NT2/D1 (cell line): ENCODE measurements at regions not wholly inside any gene's neighbourhood (a gene's known extent, or its start where the extent isn't known, plus 50 kb on each side); places are given as distances from the start of the nearest gene placed in this dataset.

ENCODE experiments used
- DNase-seq: peaks from one replicate; pipeline ENCODE4 v3.0.0-alpha.2; 2011; ENCODE audit warnings: low read depth, low spot score
- H3K27me3 ChIP-seq: 2 replicates; pipeline ENCODE4 v1.6.0; 2011; ENCODE audit warnings: mild to moderate bottlenecking; ENCODE audit not compliant: insufficient read length, insufficient read depth
- H3K36me3 ChIP-seq: 2 replicates; pipeline ENCODE4 v1.6.1; 2011; ENCODE audit warnings: mild to moderate bottlenecking, low read length, mixed read lengths; ENCODE audit not compliant: insufficient read depth, insufficient read length
- H3K4me1 ChIP-seq: 2 replicates; pipeline ENCODE4 v1.5.1; 2011; ENCODE audit not compliant: insufficient read depth, insufficient read length
- H3K4me3 ChIP-seq: 2 replicates; pipeline ENCODE4 v1.5.1; 2011; ENCODE audit warnings: low read depth; ENCODE audit not compliant: insufficient read length
- H3K9ac ChIP-seq: 2 replicates; pipeline ENCODE4 v1.6.0; 2011; ENCODE audit warnings: low read depth; ENCODE audit not compliant: insufficient read length
- H3K9me3 ChIP-seq: 2 replicates; pipeline ENCODE4 v1.5.1; 2011; ENCODE audit warnings: mild to moderate bottlenecking, low read length; ENCODE audit not compliant: insufficient read depth
- SUZ12 ChIP-seq: IDR thresholded peaks from 2 replicates; pipeline ENCODE4 v1.6.1; 2011; ENCODE audit not compliant: insufficient read length, insufficient read depth; ENCODE audit errors: extremely low read depth
- YY1 ChIP-seq: IDR thresholded peaks from 2 replicates; pipeline ENCODE4 v1.6.1; 2011; ENCODE audit not compliant: insufficient read length, insufficient read depth
- ZNF274 ChIP-seq: IDR thresholded peaks from 2 replicates; pipeline ENCODE4 v1.6.1; 2011; ENCODE audit warnings: mild to moderate bottlenecking, low read depth, low read length

DNA sequence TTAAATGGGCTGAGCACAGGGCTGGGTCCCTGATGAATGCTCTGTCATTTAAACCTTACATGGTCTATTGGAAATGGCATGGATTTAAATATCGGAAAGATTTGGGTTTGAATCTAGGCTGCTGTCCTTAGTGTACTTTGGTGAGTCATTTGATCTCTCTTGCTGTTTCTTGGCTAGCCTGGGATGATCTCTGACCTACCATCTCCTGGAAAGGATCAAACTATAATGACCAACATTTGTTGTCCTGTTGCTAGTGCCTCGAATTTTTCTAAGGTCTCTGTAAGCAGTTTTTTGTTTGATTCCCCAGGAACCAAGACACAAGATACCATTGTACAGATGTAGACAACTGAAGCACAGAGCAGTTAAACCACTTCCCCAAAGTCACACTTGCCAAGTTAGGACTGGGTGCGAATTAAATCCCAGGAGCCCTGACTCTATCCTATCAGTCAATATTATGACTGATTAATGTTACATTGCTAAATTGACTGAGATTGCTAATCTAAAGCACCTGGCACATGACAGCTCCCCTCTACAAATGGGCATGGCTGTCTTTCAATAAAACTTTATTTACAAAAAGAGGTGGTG, 244.9 kb upstream of the MCTP2 start:
- no peaks in the 10 kb centered on the region for H3K27me3 ChIP-seq
- no peaks in the 10 kb centered on the region for H3K9me3 ChIP-seq
- no peak for TF ChIP-seq SUZ12
- TF ChIP-seq ZNF274: no peak
- TF ChIP-seq YY1: no peak
- no peak overlapping the region for H3K4me3 ChIP-seq
- DNase-seq: no peak
- H3K4me1 ChIP-seq: peaks cover 5% of the 10 kb centered on the region
- H3K36me3 ChIP-seq: no peaks in the 10 kb centered on the region
- no peak overlapping the region for H3K9ac ChIP-seq

DNA sequence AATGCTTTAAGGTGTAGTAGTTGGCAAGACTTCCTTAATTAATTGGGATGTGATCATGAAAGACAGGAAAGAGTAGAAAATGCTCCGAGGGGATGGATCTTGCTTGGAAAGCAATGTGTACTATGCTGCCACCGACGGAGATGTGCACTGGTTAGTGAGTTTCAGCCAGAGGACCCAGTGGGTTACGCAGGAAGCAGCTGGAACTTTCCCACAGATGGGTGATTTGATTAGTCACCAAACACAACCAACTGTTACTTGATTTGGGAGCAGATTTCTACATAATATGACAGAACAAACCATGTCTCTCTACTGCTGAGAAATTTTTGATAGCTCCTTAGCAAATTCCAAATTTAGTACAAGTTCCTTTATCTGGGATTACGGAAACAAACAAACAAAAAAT, 245.4 kb upstream of the MCTP2 start:
- no peaks in the 10 kb centered on the region for H3K27me3 ChIP-seq
- H3K4me1 ChIP-seq: peaks cover 5% of the 10 kb centered on the region
- no peaks in the 10 kb centered on the region for H3K9me3 ChIP-seq
- no peak for TF ChIP-seq ZNF274
- no peak for TF ChIP-seq YY1
- TF ChIP-seq SUZ12: no peak
- no peaks in the 10 kb centered on the region for H3K36me3 ChIP-seq
- no peak for DNase-seq
- no peak overlapping the region for H3K4me3 ChIP-seq
- H3K9ac ChIP-seq: no peak overlapping the region

DNA sequence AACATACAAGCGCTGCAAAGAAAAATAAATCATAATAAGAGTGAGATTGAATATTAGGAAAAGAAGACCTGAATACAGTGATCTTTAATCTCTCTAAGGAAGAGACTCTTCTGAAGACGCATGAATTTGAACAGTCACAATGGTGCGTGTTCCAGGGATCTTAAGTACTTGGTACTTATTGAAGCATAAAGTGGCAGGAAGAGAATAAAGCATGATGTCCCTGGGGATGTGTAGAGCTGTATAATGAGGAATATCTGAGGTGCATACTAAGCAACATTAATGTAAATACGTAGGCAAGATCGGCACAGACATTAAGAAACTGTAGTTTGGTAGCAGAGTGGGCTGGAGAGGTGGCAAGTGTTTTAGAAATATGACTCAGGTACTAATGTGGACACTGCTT, 246.2 kb upstream of the MCTP2 start:
- Histone ChIP-seq H3K36me3 (no peaks in the 10 kb centered on the region), H3K9me3 (no peaks in the 10 kb centered on the region), H3K4me1 (peaks cover 5% of the 10 kb centered on the region), H3K4me3 (no peak overlapping the region), H3K9ac (no peak overlapping the region), H3K27me3 (no peaks in the 10 kb centered on the region)
- no peak for DNase-seq
- TF ChIP-seq ZNF274: no peak

DNA sequence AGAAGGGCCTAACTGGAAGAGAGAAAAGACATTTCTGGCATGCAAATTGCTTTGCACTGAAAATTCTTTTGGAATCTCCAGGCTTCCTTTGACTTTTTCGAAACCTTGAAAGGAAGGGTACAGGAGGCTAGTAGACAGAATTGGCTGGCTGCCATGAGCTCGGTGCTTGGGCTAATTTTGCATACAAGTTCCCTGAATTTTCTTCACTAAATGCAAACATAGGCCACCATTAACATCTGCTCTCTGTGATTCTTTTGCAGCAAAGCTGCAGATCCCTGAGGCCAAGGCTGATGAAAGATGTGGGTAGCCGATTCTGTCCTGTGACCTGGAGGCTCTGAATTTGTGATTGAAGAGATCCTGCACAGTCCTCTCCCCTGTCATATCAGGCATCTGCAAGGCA, 247.8 kb upstream of the MCTP2 start:
- Histone ChIP-seq H3K9ac (no peak overlapping the region), H3K27me3 (no peaks in the 10 kb centered on the region), H3K4me1 (peaks cover 5% of the 10 kb centered on the region), H3K9me3 (no peaks in the 10 kb centered on the region), H3K4me3 (no peak overlapping the region), H3K36me3 (no peaks in the 10 kb centered on the region)
- DNase-seq: no peak
- TF ChIP-seq YY1: no peak
- no peak for TF ChIP-seq ZNF274
- no peak for TF ChIP-seq SUZ12

DNA sequence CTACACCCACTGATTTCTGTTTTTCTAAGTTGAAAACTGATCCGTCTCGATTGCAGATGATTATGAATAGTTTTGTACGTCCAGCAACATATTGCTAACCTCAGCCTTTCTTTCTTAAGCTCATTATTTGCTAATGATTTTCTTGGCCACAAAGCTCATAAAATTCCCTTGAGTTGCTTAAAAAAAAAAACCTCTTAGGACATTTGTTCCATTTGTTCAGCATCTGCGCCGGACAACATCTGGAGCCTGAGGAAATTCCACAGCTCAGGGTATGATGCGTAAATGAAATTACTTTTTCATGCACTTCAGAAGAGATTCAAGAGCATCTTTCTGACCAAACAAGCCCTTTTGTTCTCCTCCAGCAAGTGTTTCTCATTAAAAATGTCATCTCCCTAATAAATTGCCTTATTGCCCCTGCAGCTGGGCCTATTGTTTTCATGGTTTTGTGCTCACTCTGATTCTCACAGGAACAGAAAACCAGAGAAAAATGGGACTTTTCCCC, 249.1 kb upstream of the MCTP2 start:
- Histone ChIP-seq H3K9ac (no peak overlapping the region), H3K4me1 (peaks cover 5% of the 10 kb centered on the region), H3K27me3 (no peaks in the 10 kb centered on the region), H3K9me3 (no peaks in the 10 kb centered on the region), H3K4me3 (no peak overlapping the region), H3K36me3 (no peaks in the 10 kb centered on the region)
- DNase-seq: no peak
- no peak for TF ChIP-seq ZNF274
- no peak for TF ChIP-seq YY1
- TF ChIP-seq SUZ12: no peak

DNA sequence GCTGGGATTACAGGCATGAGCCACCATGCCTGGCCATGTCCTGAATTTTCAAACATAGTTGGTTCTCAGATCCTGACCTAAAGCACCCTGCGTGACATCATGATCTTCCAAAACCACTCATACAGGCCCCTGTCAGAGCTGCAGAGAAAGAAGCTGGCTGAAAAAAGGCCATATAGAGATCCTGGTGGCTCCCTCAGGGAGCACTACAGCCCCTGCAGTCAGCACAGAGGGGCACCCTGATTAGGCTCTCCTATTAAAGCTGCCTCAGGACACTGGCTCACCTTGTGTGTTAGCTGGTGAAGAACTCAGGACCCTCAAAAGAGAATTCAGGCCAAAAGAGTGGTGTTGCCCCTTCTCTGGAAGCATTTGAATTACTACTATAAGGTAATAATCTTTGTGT, 249.7 kb upstream of the MCTP2 start:
- DNase-seq: no peak
- H3K27me3 ChIP-seq: no peaks in the 10 kb centered on the region
- H3K9me3 ChIP-seq: no peaks in the 10 kb centered on the region
- peaks cover 5% of the 10 kb centered on the region for H3K4me1 ChIP-seq
- H3K36me3 ChIP-seq: no peaks in the 10 kb centered on the region
- TF ChIP-seq SUZ12 (no peak), YY1 (no peak), ZNF274 (no peak)
- H3K4me3 ChIP-seq: no peak overlapping the region
- H3K9ac ChIP-seq: no peak overlapping the region

DNA sequence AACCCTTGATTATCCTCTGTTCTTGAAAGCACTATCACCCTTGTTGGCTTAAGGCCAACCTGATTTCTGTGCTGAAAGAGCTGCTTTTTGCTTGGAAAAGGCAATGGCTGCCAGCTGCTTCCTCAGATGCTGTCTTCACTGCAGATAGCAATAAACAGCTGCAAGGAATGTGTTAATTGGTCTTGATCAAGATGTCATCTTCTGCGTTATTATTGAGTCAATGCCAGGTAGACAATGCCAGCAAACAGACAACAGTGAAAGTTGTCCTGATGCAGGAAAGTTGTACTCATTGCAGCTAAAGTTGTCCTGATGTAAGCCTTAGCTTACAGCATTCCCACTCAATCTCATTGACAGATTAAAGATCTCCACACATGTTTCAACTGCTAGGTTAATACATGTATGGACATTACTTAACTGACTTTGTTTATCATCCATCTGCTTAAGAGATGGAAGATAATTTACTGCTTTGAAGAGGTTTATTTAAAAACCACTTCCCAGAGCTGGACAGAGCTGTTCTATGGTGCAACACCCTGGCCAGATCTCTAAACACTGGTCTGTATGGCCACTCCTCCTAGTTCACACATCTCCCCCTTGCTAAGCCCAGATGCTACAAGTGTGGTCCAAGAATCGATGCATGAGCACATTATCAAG, 251.0 kb upstream of the MCTP2 start:
- Histone ChIP-seq H3K27me3 (no peaks in the 10 kb centered on the region), H3K9me3 (no peaks in the 10 kb centered on the region), H3K4me3 (no peak overlapping the region), H3K9ac (no peak overlapping the region), H3K36me3 (no peaks in the 10 kb centered on the region), H3K4me1 (peaks cover 5% of the 10 kb centered on the region)
- no peak for DNase-seq
- TF ChIP-seq YY1: no peak
- TF ChIP-seq ZNF274: no peak
- TF ChIP-seq SUZ12: no peak
